DMS79 treated with DMSO at 0.1 percent for 48 hours (cell line): ENCODE measurements at regions not wholly inside any gene's neighbourhood (a gene's known extent, or its start where the extent isn't known, plus 50 kb on each side); places are given as distances from the start of the nearest gene placed in this dataset.

Experiments used
- DNase-seq: peaks from one replicate; lab custom pipeline; 2025; lab: John Stamatoyannopoulos, UW

GRCh38 chr1:79422726-79423125 lies 416.2 kb upstream of the ADGRL4 start:
- DNase-seq = no peak

- DNase-seq = no peak
Observed at GRCh38 chr1:79398501-79398900, 392.0 kb upstream of the ADGRL4 start.

GRCh38 chr1:79396901-79397300 lies 390.4 kb upstream of the ADGRL4 start:
- DNase-seq = no peak

- DNase-seq = no peak
Observed at GRCh38 chr1:79388694-79389361, 382.3 kb upstream of the ADGRL4 start.

- no peak for DNase-seq
Observed at GRCh38 chr1:79386730-79387129, 380.2 kb upstream of the ADGRL4 start.

- no peak for DNase-seq
Observed at GRCh38 chr1:79380078-79380477, 373.5 kb upstream of the ADGRL4 start.

- DNase-seq = no peak
Observed at GRCh38 chr1:79376106-79376505, 369.6 kb upstream of the ADGRL4 start.

GRCh38 chr1:79375352-79375751 lies 368.8 kb upstream of the ADGRL4 start:
- no peak for DNase-seq

GRCh38 chr1:79374397-79374796 lies 367.9 kb upstream of the ADGRL4 start:
- no peak for DNase-seq

- no peak for DNase-seq
Observed at GRCh38 chr1:79373481-79374125, 367.1 kb upstream of the ADGRL4 start.

GRCh38 chr1:79371802-79372201 lies 365.3 kb upstream of the ADGRL4 start:
- DNase-seq = no peak

- DNase-seq = no peak
Observed at GRCh38 chr1:79369091-79369490, 362.6 kb upstream of the ADGRL4 start.

- DNase-seq = no peak
Observed at GRCh38 chr1:79364896-79365295, 358.4 kb upstream of the ADGRL4 start.

- no peak for DNase-seq
Observed at GRCh38 chr1:79363430-79363829, 356.9 kb upstream of the ADGRL4 start.

GRCh38 chr1:79362470-79362869 lies 355.9 kb upstream of the ADGRL4 start:
- no peak for DNase-seq

GRCh38 chr1:79355090-79355489 lies 348.6 kb upstream of the ADGRL4 start:
- DNase-seq = no peak

- no peak for DNase-seq
Observed at GRCh38 chr1:79353224-79353623, 346.7 kb upstream of the ADGRL4 start.

GRCh38 chr1:79326875-79327274 lies 320.3 kb upstream of the ADGRL4 start:
- no peak for DNase-seq

GRCh38 chr1:79325705-79326104 lies 319.2 kb upstream of the ADGRL4 start:
- DNase-seq = no peak

- no peak for DNase-seq
Observed at GRCh38 chr1:79325126-79325525, 318.6 kb upstream of the ADGRL4 start.

GRCh38 chr1:79323239-79324025 lies 316.9 kb upstream of the ADGRL4 start:
- no peak for DNase-seq

GRCh38 chr1:79322511-79323027 lies 316.0 kb upstream of the ADGRL4 start:
- no peak for DNase-seq

GRCh38 chr1:79312438-79312837 lies 305.9 kb upstream of the ADGRL4 start:
- DNase-seq = no peak
